ENCODE measurements at regions not wholly inside any gene's neighbourhood (a gene's known extent, or its start where the extent isn't known, plus 50 kb on each side); places are given as distances from the start of the nearest gene placed in this dataset.

GRCh38 chr3:175969456-175969855 is 1110.3 kb downstream of the NAALADL2 start:
- Mint-ChIP-seq H3K9me3 (peaks cover 29 to 31% of the 10 kb centered on the region in 2 experiments), H3K4me1 (peaks cover 0 to 5% of the 10 kb centered on the region in 2 experiments; a peak in 2 of 4 replicates), H3K27me3 (ENCODE audit: low read depth) (no peaks in the 10 kb centered on the region), H3K4me3 (no peak overlapping the region), H3K36me3 (ENCODE audit: insufficient read depth in 1 of 3, low read depth in 3 of 3) (peaks cover 8 to 32% (median 14%) of the 10 kb centered on the region in 3 experiments; a peak in 6 of 7 replicates), H3K27ac (no peak overlapping the region)
- H4K8ac ChIP-seq (replicated peaks; ENCODE audit: insufficient read length, low read depth, low read length) = no peak overlapping the region
- no peaks in the 10 kb centered on the region for H3K79me2 ChIP-seq (ENCODE audit: insufficient read depth, low read length)
- TF ChIP-seq, protein P1, sequence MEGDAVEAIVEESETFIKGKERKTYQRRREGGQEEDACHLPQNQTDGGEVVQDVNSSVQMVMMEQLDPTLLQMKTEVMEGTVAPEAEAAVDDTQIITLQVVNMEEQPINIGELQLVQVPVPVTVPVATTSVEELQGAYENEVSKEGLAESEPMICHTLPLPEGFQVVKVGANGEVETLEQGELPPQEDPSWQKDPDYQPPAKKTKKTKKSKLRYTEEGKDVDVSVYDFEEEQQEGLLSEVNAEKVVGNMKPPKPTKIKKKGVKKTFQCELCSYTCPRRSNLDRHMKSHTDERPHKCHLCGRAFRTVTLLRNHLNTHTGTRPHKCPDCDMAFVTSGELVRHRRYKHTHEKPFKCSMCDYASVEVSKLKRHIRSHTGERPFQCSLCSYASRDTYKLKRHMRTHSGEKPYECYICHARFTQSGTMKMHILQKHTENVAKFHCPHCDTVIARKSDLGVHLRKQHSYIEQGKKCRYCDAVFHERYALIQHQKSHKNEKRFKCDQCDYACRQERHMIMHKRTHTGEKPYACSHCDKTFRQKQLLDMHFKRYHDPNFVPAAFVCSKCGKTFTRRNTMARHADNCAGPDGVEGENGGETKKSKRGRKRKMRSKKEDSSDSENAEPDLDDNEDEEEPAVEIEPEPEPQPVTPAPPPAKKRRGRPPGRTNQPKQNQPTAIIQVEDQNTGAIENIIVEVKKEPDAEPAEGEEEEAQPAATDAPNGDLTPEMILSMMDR (conservative IDR thresholded peaks at IDR 0.05) = no peak
- no peak overlapping the region for H2AK5ac ChIP-seq (ENCODE audit: insufficient read length, low read length)
- no peak overlapping the region for H3K4ac ChIP-seq (ENCODE audit: low read depth, low read length)
- no peak for DNase-seq
- no peak overlapping the region for H2AFZ ChIP-seq (ENCODE audit: low read length)
- no peaks in the 10 kb centered on the region for H3K79me1 ChIP-seq (ENCODE audit: insufficient read depth, low read depth, low read length, poor library complexity, severe bottlenecking)
- no peak overlapping the region for H3K27ac ChIP-seq (ENCODE audit: insufficient read length, low read depth, low read length)
- no peaks in the 10 kb centered on the region for H3K27me3 ChIP-seq (ENCODE audit: insufficient read depth, low read length)
- H3K23me2 ChIP-seq (ENCODE audit: insufficient read length, low read depth, low read length, poor library complexity, severe bottlenecking) = no peaks in the 10 kb centered on the region
- H2BK5ac ChIP-seq (ENCODE audit: insufficient read length, low read length) = no peak overlapping the region
- no peak overlapping the region for H3K9ac ChIP-seq (ENCODE audit: extremely low read depth, insufficient read length, low read length)
- no peak overlapping the region for H4K91ac ChIP-seq (ENCODE audit: insufficient read length, low read depth, low read length)
- H3K4me1 ChIP-seq (ENCODE audit: insufficient read depth, low read length) = no peaks in the 10 kb centered on the region
- H3K23ac ChIP-seq (ENCODE audit: insufficient read length, low read depth, low read length) = no peak overlapping the region
- H3K9me3 ChIP-seq (ENCODE audit: control insufficient read depth, low read depth, low read length) = no peaks in the 10 kb centered on the region
- H2BK12ac ChIP-seq (ENCODE audit: insufficient read length, low read depth, low read length) = no peak overlapping the region
- no CpG with 5 or more reads among the region's 3 CpGs for WGBS (ENCODE audit: extremely low coverage, insufficient read length, low lambda C conversion rate)
- H2BK20ac ChIP-seq (ENCODE audit: low read depth, low read length, poor library complexity, severe bottlenecking) = no peak overlapping the region
- no peak overlapping the region for H3K18ac ChIP-seq (ENCODE audit: insufficient read length, low read depth, low read length)
- H2BK15ac ChIP-seq (ENCODE audit: low read depth, low read length) = no peak overlapping the region
- no peak overlapping the region for H3T11ph ChIP-seq (ENCODE audit: low read length)
- no peak overlapping the region for H2BK120ac ChIP-seq (ENCODE audit: low read depth, low read length, poor library complexity, severe bottlenecking)
- no peak overlapping the region for H3K56ac ChIP-seq (ENCODE audit: insufficient read length, low read depth, low read length)
- H4K5ac ChIP-seq (ENCODE audit: insufficient read length, low read depth, low read length) = no peak overlapping the region
- no peak overlapping the region for H3K14ac ChIP-seq (ENCODE audit: insufficient read depth, low read length)
- no peak overlapping the region for H3K4me2 ChIP-seq (ENCODE audit: insufficient read depth, insufficient read length, low read length)
- no peaks in the 10 kb centered on the region for H4K20me1 ChIP-seq (ENCODE audit: control insufficient read depth, insufficient read depth, insufficient read length)

Data from H9 (cell line).